CD14-positive monocyte (primary cell): ENCODE measurements at regions not wholly inside any gene's neighbourhood (a gene's known extent, or its start where the extent isn't known, plus 50 kb on each side); places are given as distances from the start of the nearest gene placed in this dataset.

Experiments used
- DNase-seq, 3 donors: peaks; one replicate each; pipeline ENCODE4 v3.0.0-alpha.2; 2011 to 2022
- H2AFZ ChIP-seq: 2 replicates; pipeline ENCODE4 v1.6.0; 2012; ENCODE audit warnings: mild to moderate bottlenecking, low read depth, low read length, inconsistent platforms; ENCODE audit not compliant: insufficient read depth, poor library complexity, severe bottlenecking
- H3K27ac ChIP-seq, 2 donors: 1 replicate in 1 of 2; 2 replicates in 1 of 2; pipeline ENCODE4 v1.5.1; 2012 to 2013; ENCODE audit warnings: low read length in 2 of 2, control low read depth in 1 of 2, inconsistent platforms in 1 of 2, low read depth in 1 of 2, mild to moderate bottlenecking in 1 of 2
- H3K27me3 ChIP-seq, 2 donors: one replicate each; pipeline versions ENCODE4 v1.6.0 to v1.6.1; 2011 to 2013; ENCODE audit warnings: low read length in 2 of 2; ENCODE audit not compliant: control insufficient read depth in 2 of 2, insufficient read depth in 2 of 2
- H3K36me3 ChIP-seq, 2 donors: replicated peaks in 1 of 2; 1 replicate in 1 of 2; 2 replicates in 1 of 2; pipeline versions ENCODE4 v1.5.1 to v1.6.1; 2012 to 2013; ENCODE audit warnings: low read length in 2 of 2, control low read depth in 1 of 2, inconsistent platforms in 1 of 2, mild to moderate bottlenecking in 1 of 2; ENCODE audit not compliant: insufficient read depth in 2 of 2, control insufficient read depth in 1 of 2
- H3K4me1 ChIP-seq, 2 donors: 1 replicate in 1 of 2; 2 replicates in 1 of 2; pipeline versions ENCODE4 v1.5.1 to v1.6.1; 2012 to 2013; ENCODE audit warnings: low read length in 2 of 2, control low read depth in 1 of 2, inconsistent platforms in 1 of 2, mild to moderate bottlenecking in 1 of 2, moderate library complexity in 1 of 2; ENCODE audit not compliant: insufficient read depth in 2 of 2, control insufficient read depth in 1 of 2
- H3K4me2 ChIP-seq: replicated peaks from 2 replicates; pipeline ENCODE3; 2012; ENCODE audit warnings: low read length, moderate library complexity, mild to moderate bottlenecking; ENCODE audit not compliant: poor library complexity, severe bottlenecking; ENCODE audit errors: extremely low read depth
- H3K4me3 ChIP-seq, 3 experiments: fragments of 200-600 bp in 1 of 3; sonication (generic) in 1 of 3; replicated peaks in 1 of 3; 1 replicate in 2 of 3; 2 replicates in 1 of 3; pipeline ENCODE4 v1.5.1; 2011 to 2013; ENCODE audit warnings: low read length in 3 of 3, mild to moderate bottlenecking in 3 of 3, control low read depth in 2 of 3, low read depth in 2 of 3, inconsistent platforms in 1 of 3, moderate library complexity in 1 of 3
- H3K79me2 ChIP-seq: 2 replicates; pipeline ENCODE4 v1.6.0; 2012; ENCODE audit warnings: mild to moderate bottlenecking, control low read depth, inconsistent platforms, low read length, moderate library complexity; ENCODE audit not compliant: insufficient read depth
- H3K9ac ChIP-seq: 2 replicates; pipeline ENCODE4 v1.6.0; 2017; ENCODE audit warnings: low read length, mild to moderate bottlenecking; ENCODE audit not compliant: insufficient read depth, poor library complexity, severe bottlenecking
- H3K9me3 ChIP-seq, 2 donors: replicated peaks in 1 of 2; 1 replicate in 1 of 2; 2 replicates in 1 of 2; pipeline versions ENCODE4 v1.5.1 to v1.6.1; 2012 to 2013; ENCODE audit warnings: low read length in 2 of 2, control low read depth in 1 of 2; ENCODE audit not compliant: control insufficient read depth in 1 of 2, insufficient read depth in 1 of 2
- H4K20me1 ChIP-seq: 2 replicates; pipeline ENCODE4 v1.6.0; 2012; ENCODE audit warnings: mild to moderate bottlenecking, low read length, control low read depth, moderate library complexity; ENCODE audit not compliant: insufficient read depth
- H3K27ac Mint-ChIP-seq, 7 donors: one replicate each; pipeline ENCODE4 v1.8.0; 2020; ENCODE audit warnings: mild to moderate bottlenecking in 7 of 7, mixed read lengths in 7 of 7, moderate library complexity in 6 of 7, inconsistent platforms in 2 of 7
- H3K27me3 Mint-ChIP-seq, 3 donors: one replicate each; pipeline ENCODE4 v1.8.0; 2021 to 2022; ENCODE audit warnings: low read depth in 3 of 3, mild to moderate bottlenecking in 3 of 3, mixed read lengths in 3 of 3, moderate library complexity in 3 of 3, inconsistent platforms in 1 of 3
- H3K36me3 Mint-ChIP-seq, 2 donors: one replicate each; pipeline ENCODE4 v1.8.0; 2020; ENCODE audit warnings: mixed read lengths in 2 of 2, inconsistent platforms in 1 of 2, mild to moderate bottlenecking in 1 of 2
- H3K4me1 Mint-ChIP-seq: one replicate; pipeline ENCODE4 v1.8.0; 2020; ENCODE audit warnings: mild to moderate bottlenecking, mixed read lengths
- H3K4me3 Mint-ChIP-seq, 2 donors: one replicate each; pipeline ENCODE4 v1.8.0; 2020; ENCODE audit warnings: mild to moderate bottlenecking in 2 of 2, mixed read lengths in 2 of 2, moderate library complexity in 1 of 2
- H3K9me3 Mint-ChIP-seq, 7 donors: one replicate each; pipeline ENCODE4 v1.8.0; 2020 to 2022; ENCODE audit warnings: mixed read lengths in 7 of 7, mild to moderate bottlenecking in 6 of 7, moderate library complexity in 6 of 7, inconsistent platforms in 2 of 7
- WGBS: methylation state at CpG from one replicate; pipeline ENCODE4 v1.1.5; 2013; ENCODE audit warnings: missing lambda C conversion rate; ENCODE audit not compliant: insufficient coverage; 5-methylcytosine and 5-hydroxymethylcytosine counted together
- intact Hi-C, 2 donors: fragments of 100-400 bp; cut with micrococcal nuclease; formaldehyde crosslinking; loops; one replicate each; pipeline versions ENCODE4 v1.15.0 to v1.15.1; 2023
- TF ChIP-seq, protein P1 (sequence below): fragments of 200-600 bp; IDR thresholded peaks from one replicate; pipeline ENCODE4 v1.8.0; 2022; ENCODE audit warnings: antibody characterized with exemption, mild to moderate bottlenecking

DNA sequence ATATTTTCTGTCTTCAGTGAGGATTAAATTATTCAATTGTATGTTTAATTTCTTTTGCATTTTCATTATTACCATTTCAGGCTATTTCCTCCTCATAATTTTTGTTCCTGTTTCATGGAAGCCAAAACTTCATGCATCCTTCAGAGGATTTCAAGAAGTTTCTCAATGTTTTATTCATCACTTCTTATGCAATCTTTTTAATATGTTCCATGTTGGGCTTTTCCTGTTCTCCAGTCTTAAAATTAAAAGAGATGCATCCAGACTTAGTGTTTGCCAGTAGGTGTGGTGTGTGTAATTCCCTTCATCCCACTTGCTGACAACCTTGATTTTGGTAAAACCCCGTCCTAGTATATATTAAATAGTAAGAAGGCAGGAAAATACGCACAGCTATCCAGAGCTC is 190.0 kb downstream of the EN1 start:
- H3K27me3 ChIP-seq: no peaks in the 10 kb centered on the region
- H3K79me2 ChIP-seq: no peaks in the 10 kb centered on the region
- WGBS: no CpG with 5 or more reads among the region's 2 CpGs
- H3K9ac ChIP-seq: no peak overlapping the region
- Mint-ChIP-seq H3K27ac (no peak overlapping the region), H3K4me1 (no peaks in the 10 kb centered on the region), H3K27me3 (peaks cover 0 to 4% (median 1%) of the 10 kb centered on the region in 3 donors), H3K36me3 (no peaks in the 10 kb centered on the region), H3K9me3 (peaks cover 0 to 2% (median 0%) of the 10 kb centered on the region in 7 donors), H3K4me3 (no peak overlapping the region)
- TF ChIP-seq, protein P1, sequence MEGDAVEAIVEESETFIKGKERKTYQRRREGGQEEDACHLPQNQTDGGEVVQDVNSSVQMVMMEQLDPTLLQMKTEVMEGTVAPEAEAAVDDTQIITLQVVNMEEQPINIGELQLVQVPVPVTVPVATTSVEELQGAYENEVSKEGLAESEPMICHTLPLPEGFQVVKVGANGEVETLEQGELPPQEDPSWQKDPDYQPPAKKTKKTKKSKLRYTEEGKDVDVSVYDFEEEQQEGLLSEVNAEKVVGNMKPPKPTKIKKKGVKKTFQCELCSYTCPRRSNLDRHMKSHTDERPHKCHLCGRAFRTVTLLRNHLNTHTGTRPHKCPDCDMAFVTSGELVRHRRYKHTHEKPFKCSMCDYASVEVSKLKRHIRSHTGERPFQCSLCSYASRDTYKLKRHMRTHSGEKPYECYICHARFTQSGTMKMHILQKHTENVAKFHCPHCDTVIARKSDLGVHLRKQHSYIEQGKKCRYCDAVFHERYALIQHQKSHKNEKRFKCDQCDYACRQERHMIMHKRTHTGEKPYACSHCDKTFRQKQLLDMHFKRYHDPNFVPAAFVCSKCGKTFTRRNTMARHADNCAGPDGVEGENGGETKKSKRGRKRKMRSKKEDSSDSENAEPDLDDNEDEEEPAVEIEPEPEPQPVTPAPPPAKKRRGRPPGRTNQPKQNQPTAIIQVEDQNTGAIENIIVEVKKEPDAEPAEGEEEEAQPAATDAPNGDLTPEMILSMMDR: no peak
- H4K20me1 ChIP-seq: no peaks in the 10 kb centered on the region
- H3K36me3 ChIP-seq: no peaks in the 10 kb centered on the region
- no peak overlapping the region for H3K4me2 ChIP-seq
- no peak overlapping the region for H3K4me3 ChIP-seq
- H3K4me1 ChIP-seq: no peaks in the 10 kb centered on the region
- H3K9me3 ChIP-seq: no peaks in the 10 kb centered on the region
- DNase-seq: no peak
- intact Hi-C loops: no loop called here
- no peak overlapping the region for H3K27ac ChIP-seq
- no peak overlapping the region for H2AFZ ChIP-seq

DNA sequence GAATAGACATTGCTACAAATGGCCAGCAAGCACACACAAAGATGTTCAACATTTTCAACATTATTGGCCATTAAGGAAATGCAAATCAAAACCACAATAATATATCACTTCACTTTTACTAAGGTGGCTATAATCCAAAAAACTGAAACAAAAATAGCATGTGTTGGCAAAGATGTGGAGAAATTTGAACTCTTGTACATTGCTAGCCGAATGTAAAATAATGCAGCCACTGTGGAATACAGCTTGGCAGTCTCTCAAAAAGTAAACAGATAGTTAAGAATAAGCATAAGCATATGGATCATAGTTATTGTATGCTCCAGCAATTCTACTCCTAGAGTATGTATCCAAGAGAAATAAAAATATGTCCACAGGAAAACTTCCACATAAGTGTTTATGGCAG is 192.5 kb downstream of the EN1 start:
- Histone ChIP-seq H3K9ac (no peak overlapping the region), H3K79me2 (no peaks in the 10 kb centered on the region), H3K4me1 (no peaks in the 10 kb centered on the region), H3K36me3 (no peaks in the 10 kb centered on the region), H3K4me3 (no peak overlapping the region), H4K20me1 (no peaks in the 10 kb centered on the region), H3K4me2 (no peak overlapping the region), H2AFZ (no peak overlapping the region), H3K27ac (no peak overlapping the region), H3K9me3 (no peaks in the 10 kb centered on the region), H3K27me3 (no peaks in the 10 kb centered on the region)
- intact Hi-C loops: no loop called here
- no peak overlapping the region for H3K4me3 Mint-ChIP-seq
- DNase-seq: no peak
- no peaks in the 10 kb centered on the region for H3K36me3 Mint-ChIP-seq
- peaks cover 0 to 4% (median 2%) of the 10 kb centered on the region in 7 donors for H3K9me3 Mint-ChIP-seq
- TF ChIP-seq, protein P1: no peak
- no peaks in the 10 kb centered on the region for H3K4me1 Mint-ChIP-seq
- no peak overlapping the region for H3K27ac Mint-ChIP-seq
- H3K27me3 Mint-ChIP-seq: peaks cover 0 to 2% (median 1%) of the 10 kb centered on the region in 3 donors
- WGBS: no CpG with 5 or more reads among the region's 1 CpG
